GM06990 (cell line): ENCODE measurements at regions not wholly inside any gene's neighbourhood (a gene's known extent, or its start where the extent isn't known, plus 50 kb on each side); places are given as distances from the start of the nearest gene placed in this dataset.

Experiments
- DNase-seq: peaks from one replicate; pipeline ENCODE4 v3.0.0-alpha.2; 2011; ENCODE audit not compliant: insufficient read length; ENCODE audit errors: extremely low read depth
- H3K27me3 ChIP-seq: replicated peaks from 2 replicates; pipeline ENCODE4 v1.6.0; 2011; ENCODE audit warnings: low read length; ENCODE audit not compliant: control insufficient read depth, insufficient read depth
- H3K36me3 ChIP-seq: 2 replicates; pipeline ENCODE4 v1.5.1; 2011; ENCODE audit warnings: low read length; ENCODE audit not compliant: control insufficient read depth, insufficient read depth
- H3K4me3 ChIP-seq: replicated peaks from 2 replicates; pipeline ENCODE4 v1.5.1; 2011; ENCODE audit warnings: low read depth, mild to moderate bottlenecking, control low read depth, low read length
- CTCF ChIP-seq: IDR thresholded peaks from 2 replicates; pipeline ENCODE4 v1.5.1; 2011; ENCODE audit warnings: low read length, control low read depth, mild to moderate bottlenecking, inconsistent platforms; ENCODE audit not compliant: insufficient read depth, poor library complexity, severe bottlenecking

GRCh38 chr5:145307866-145308382 lies 527.2 kb downstream of the PRELID2 start:
- no peaks in the 10 kb centered on the region for H3K36me3 ChIP-seq
- no peaks in the 10 kb centered on the region for H3K27me3 ChIP-seq
- no peak for DNase-seq
- no peak for TF ChIP-seq CTCF
- no peak overlapping the region for H3K4me3 ChIP-seq

GRCh38 chr5:145295236-145295835 lies 539.8 kb downstream of the PRELID2 start:
- no peaks in the 10 kb centered on the region for H3K27me3 ChIP-seq
- no peak for TF ChIP-seq CTCF
- no peak for DNase-seq
- H3K4me3 ChIP-seq, result no peak overlapping the region
- H3K36me3 ChIP-seq, result no peaks in the 10 kb centered on the region

GRCh38 chr5:145294331-145294730 lies 540.8 kb downstream of the PRELID2 start:
- H3K27me3 ChIP-seq, result no peaks in the 10 kb centered on the region
- no peak overlapping the region for H3K4me3 ChIP-seq
- DNase-seq, result no peak
- no peaks in the 10 kb centered on the region for H3K36me3 ChIP-seq
- TF ChIP-seq CTCF, result no peak

- Histone ChIP-seq H3K4me3 (no peak overlapping the region), H3K27me3 (no peaks in the 10 kb centered on the region), H3K36me3 (no peaks in the 10 kb centered on the region)
- no peak for TF ChIP-seq CTCF
- no peak for DNase-seq
Observed at GRCh38 chr5:145293716-145294115, 541.4 kb downstream of the PRELID2 start.

GRCh38 chr5:145292278-145292677 lies 542.9 kb downstream of the PRELID2 start:
- TF ChIP-seq CTCF, result no peak
- Histone ChIP-seq H3K36me3 (no peaks in the 10 kb centered on the region), H3K27me3 (no peaks in the 10 kb centered on the region), H3K4me3 (no peak overlapping the region)
- no peak for DNase-seq
